Fibroblast of skin of right biceps (primary cell): ENCODE measurements at regions not wholly inside any gene's neighbourhood (a gene's known extent, or its start where the extent isn't known, plus 50 kb on each side); places are given as distances from the start of the nearest gene placed in this dataset.
A peak's percentile ranks its signal among the peaks of the same experiment; 100 is the strongest.
"Not testable (repeated sequence)": the region's sequence is repeated elsewhere in the genome, so short reads cannot be mapped to it uniquely, and the experiment has no call there.

ENCODE experiments used
- DNase-seq: peaks from one replicate; pipeline ENCODE4 v3.0.0-alpha.2; 2013

- DNase-seq: peak; percentile 87
Observed at GRCh38 chr6:4280707-4281106, 145.3 kb upstream of the ECI2 start.

- DNase-seq: no peak
Observed at GRCh38 chr6:4280031-4280430, 144.7 kb upstream of the ECI2 start.

DNA sequence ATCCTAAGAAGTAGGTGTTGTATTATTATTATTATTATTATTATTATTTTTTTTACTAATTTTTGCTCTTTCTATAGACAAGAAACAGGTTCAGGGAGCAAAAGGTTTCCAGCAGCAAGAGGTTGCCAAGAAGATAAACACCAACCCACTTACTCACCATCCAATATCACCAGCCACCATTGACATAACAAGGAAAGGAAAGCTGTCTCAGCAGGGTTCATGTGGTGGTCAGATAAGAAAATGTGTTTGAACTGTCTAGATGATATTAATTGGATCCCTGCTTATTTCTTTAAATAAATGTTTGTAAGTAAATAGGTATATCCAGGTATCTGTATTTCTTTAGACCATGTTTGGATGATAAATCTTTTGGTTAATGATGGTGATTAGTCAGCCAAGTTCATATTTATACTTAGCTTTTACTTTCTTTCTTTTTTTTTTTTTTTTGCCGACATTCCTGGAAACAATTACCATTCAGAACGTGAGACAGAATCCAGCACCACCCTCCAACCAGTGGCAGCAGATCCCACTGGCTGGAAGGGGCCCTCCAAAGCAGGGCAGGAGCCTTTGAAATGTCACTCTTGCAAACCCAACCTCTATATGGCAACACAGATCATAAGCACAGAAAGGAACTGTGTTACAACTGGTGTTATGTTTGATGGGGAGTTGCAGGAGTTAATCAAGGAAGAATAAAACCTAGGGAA, 139.2 kb upstream of the ECI2 start:
- DNase-seq: peak; percentile 22

DNA sequence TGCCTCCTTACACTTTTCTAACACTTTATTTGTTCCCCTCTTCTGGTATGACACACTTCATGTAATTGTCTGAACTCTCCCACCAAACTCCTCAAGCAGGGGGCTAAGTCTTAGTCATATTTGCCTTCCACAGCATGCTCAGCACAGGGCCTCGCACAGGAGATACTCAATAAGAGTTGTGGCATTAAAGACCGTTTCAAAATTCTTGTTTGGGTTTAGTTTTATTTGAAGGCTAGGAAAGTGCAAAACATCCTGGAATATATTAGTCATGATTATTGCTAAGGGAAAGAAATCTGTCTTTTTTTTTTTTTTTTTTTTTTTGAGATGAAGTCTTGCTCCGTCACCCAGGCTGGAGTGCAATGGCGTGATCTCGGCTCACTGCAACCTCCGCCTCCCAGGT, 137.6 kb upstream of the ECI2 start:
- DNase-seq: no peak

- DNase-seq: peak; percentile 3
Observed at GRCh38 chr6:4271761-4272470, 136.5 kb upstream of the ECI2 start.

GRCh38 chr6:4270776-4271175, 135.4 kb upstream of the ECI2 start:
- peak; percentile 51 for DNase-seq

- no peak for DNase-seq
Observed at GRCh38 chr6:4270001-4270400, 134.6 kb upstream of the ECI2 start.

GRCh38 chr6:4268171-4268570, 132.8 kb upstream of the ECI2 start:
- DNase-seq: no peak

GRCh38 chr6:4265740-4266139, 130.4 kb upstream of the ECI2 start:
- DNase-seq: no peak

GRCh38 chr6:4264601-4265000, 129.2 kb upstream of the ECI2 start:
- DNase-seq: no peak

DNA sequence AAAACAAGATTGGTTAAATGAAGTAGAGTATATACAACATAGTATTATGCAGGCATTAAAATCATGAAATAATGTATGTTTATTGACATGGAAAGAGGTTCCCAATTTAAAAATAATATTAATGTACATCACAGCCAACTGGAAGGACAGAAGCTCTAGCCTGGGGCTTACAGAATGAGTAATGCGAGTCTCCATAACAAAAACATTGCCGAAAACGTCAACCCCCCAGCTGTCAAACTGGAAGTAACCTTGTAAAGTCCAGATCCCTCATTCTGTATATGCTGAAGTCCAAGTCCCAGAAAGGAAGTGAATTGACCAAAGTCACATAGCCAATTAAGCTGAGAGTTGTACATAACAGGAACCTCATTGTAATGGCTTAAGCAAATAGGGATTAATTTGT, 128.7 kb upstream of the ECI2 start:
- DNase-seq: no peak

GRCh38 chr6:4262526-4262925, 127.2 kb upstream of the ECI2 start:
- DNase-seq: no peak

DNA sequence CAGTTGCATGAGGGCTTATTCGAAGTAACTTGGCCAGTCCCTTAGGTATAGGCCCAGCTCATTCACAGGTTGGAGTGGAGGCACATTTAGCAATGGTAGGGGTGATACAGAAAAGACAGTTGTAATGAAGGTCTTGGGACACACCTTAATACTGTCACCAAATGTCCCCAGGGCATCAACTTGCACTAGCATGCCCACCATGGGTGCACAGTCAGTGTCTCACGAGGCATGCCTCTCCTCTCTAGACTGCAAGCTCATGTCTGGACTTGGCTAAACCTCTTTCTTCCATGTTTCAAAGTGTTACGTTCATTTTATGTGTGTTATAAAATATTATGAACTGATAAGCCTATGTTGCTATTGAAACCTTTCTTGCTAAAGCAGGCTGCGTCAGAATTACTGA, 124.0 kb upstream of the ECI2 start:
- DNase-seq: no peak

- no peak for DNase-seq
Observed at GRCh38 chr6:4258733-4259132, 123.4 kb upstream of the ECI2 start.

DNA sequence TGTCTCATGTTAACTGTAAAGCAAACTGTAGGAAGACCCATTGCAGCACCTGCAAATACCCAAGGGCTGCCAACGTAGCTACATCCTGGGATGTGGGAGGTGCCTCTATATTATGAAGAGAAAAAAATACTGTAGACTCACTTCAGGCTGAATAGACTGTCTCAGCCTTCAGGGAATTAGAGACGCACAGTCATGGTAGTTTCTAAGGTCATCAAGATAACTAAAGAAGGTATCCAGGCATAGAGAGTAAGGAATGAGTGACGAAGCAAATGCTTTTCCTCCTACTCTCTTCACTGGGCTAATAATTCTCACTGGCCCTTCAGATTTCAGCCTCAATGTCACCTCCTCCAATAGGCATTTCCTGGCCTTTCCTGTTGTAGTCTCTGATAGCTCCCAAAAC, 121.6 kb upstream of the ECI2 start:
- DNase-seq: no peak

GRCh38 chr6:4253604-4254231, 118.3 kb upstream of the ECI2 start:
- peak; percentile 76 for DNase-seq

DNA sequence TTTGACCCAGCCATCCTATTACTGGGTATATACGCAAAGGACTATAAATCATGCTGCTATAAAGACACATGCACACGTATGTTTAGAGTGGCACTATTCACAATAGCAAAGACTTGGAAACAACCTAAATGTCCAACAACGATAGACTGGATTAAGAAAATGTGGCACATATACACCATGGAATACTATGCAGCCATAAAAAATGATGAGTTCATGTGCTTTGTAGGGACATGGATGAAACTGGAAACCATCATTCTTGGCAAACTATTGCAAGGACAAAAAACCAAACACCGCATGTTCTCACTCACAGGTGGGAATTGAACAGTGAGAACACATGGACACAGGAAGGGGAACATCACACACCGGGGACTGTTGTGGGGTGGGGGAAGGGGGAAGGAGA, 117.1 kb upstream of the ECI2 start:
- DNase-seq: not testable (repeated sequence)

DNA sequence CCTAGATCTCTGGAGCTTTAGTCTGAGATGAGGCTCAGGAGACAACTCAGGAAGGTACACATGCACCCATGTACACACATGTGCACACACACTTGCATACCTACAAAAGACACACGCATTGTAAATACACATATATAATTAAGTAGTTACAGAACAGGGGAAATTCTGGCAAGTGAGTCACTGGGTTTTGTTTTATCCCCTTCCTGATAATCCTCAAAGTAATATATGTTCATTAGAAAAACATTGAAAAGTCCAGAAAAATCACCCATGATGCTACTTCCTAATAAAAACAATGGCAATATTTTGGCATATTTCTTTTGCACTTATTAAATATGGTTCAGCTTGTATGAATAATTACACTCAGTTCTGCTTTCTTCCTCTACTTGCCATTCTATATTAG, 115.3 kb upstream of the ECI2 start:
- no peak for DNase-seq

DNA sequence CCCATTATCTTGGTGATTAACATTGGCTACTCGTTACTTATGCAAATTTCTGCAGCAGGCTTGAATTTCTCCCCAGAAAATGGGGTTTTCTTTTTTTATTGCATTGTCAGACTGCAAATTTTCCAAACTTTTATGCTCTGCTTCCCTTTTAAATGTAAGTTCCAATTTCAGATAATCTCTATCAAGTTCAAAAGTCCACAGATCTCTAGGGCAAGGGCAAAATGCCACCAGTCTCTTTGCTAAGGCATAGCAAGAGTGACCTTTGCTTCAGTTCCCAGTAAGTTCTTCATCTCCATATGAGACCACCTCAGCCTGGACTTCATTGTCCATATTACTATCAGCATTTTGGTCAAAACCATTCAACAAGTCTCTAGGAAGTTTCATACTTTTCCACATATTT, 108.5 kb upstream of the ECI2 start:
- DNase-seq: not testable (repeated sequence)

DNA sequence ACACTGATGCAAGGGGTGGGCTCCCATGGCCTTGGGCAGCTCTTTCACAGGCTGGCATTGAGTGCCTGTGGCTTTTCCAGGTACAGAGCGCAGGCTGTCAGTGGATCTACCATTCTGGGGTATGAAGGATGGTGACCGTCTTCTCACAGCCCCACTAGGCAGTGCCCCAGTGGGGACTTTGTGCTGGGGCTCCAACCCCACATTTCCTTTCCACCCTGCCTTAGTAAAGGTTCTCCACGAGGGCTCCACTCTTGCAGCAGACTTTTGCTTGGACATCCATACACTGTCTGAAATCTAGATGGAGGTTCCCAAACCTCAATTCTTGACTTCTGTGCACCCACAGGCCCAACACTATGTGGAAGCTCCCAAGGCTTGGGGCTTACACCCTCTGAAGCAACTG, 107.9 kb upstream of the ECI2 start:
- no peak for DNase-seq

- no peak for DNase-seq
Observed at GRCh38 chr6:4242601-4243000, 107.2 kb upstream of the ECI2 start.

- no peak for DNase-seq
Observed at GRCh38 chr6:4240148-4240547, 104.8 kb upstream of the ECI2 start.

DNA sequence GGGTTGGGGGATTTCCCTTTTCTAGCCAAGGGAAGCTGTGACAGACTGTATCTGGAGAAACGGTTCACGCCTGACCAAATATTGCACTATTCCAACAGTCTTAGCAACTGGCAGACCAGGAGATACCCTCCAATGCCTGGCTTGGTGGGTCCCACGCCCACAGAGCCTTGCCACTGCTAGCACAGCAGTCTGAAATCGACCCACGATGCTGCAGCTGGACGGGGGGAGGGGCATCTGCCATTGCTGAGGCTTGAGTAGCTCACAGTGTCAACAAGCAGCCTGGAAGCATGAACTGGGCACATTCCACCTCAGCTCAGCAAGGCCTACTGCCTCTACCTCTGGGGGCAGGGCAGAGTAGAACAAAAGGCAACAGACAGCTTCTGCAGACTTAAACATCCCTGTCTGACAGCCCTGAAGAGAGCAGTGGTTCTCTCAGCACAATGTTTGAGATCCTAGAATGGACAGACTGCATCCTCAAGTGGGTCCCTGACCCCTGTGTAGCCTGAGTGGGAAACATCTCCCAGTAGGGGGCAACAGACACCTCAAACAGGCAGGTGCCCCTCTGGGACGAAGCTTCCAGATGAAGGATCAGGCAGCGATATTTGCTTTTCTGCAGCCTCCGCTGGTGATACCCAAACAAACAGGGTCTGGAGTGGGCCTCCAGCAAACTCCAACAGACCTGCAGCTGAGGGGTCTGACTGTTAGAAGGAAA, 89.9 kb upstream of the ECI2 start:
- DNase-seq: no peak
